Activated CD4-positive, alpha-beta T cell treated with anti-CD3 and anti-CD28 coated beads, Interleukin-2, amount 50 U/mL, for 16 hours (primary cell): ENCODE measurements at regions not wholly inside any gene's neighbourhood (a gene's known extent, or its start where the extent isn't known, plus 50 kb on each side); places are given as distances from the start of the nearest gene placed in this dataset.
"Not testable (repeated sequence)": the region's sequence is repeated elsewhere in the genome, so short reads cannot be mapped to it uniquely, and the experiment has no call there.

Source experiments
- DNase-seq: peaks from one replicate; pipeline ENCODE4 v3.0.0-alpha.2; 2020

- peak; percentile 46 for DNase-seq
Observed at GRCh38 chr10:60565492-60565891, 175.8 kb upstream of the ANK3 start.

GRCh38 chr10:60564475-60564874 is 174.8 kb upstream of the ANK3 start:
- DNase-seq = no peak

GRCh38 chr10:60560451-60560850 is 170.8 kb upstream of the ANK3 start:
- DNase-seq = no peak

- DNase-seq = no peak
Observed at GRCh38 chr10:60555700-60556099, 166.0 kb upstream of the ANK3 start.

- peak; percentile 46 for DNase-seq
Observed at GRCh38 chr10:60549686-60550085, 160.0 kb upstream of the ANK3 start.

- DNase-seq = no peak
Observed at GRCh38 chr10:60542657-60543056, 153.0 kb upstream of the ANK3 start.

GRCh38 chr10:60541451-60541850 is 151.8 kb upstream of the ANK3 start:
- no peak for DNase-seq

GRCh38 chr10:60537697-60538096 is 148.0 kb upstream of the ANK3 start:
- peak; percentile 74 for DNase-seq

GRCh38 chr10:60536529-60537114 is 146.9 kb upstream of the ANK3 start:
- DNase-seq = peak; percentile 81

- DNase-seq = no peak
Observed at GRCh38 chr10:60535427-60535826, 145.8 kb upstream of the ANK3 start.

GRCh38 chr10:60534761-60535389 is 145.2 kb upstream of the ANK3 start:
- peak; percentile 46 for DNase-seq

GRCh38 chr10:60532696-60533468 is 143.2 kb upstream of the ANK3 start:
- DNase-seq = no peak

GRCh38 chr10:60531006-60531405 is 141.3 kb upstream of the ANK3 start:
- DNase-seq = no peak

- DNase-seq = no peak
Observed at GRCh38 chr10:60527676-60528075, 138.0 kb upstream of the ANK3 start.

GRCh38 chr10:60525716-60526585 is 136.3 kb upstream of the ANK3 start:
- DNase-seq = no peak

GRCh38 chr10:60524541-60524940 is 134.9 kb upstream of the ANK3 start:
- peak; percentile 46 for DNase-seq

GRCh38 chr10:60523371-60523770 is 133.7 kb upstream of the ANK3 start:
- not testable (repeated sequence) for DNase-seq

- DNase-seq = no peak
Observed at GRCh38 chr10:60522617-60523016, 132.9 kb upstream of the ANK3 start.

- DNase-seq = peak; percentile 40
Observed at GRCh38 chr10:60521974-60522405, 132.3 kb upstream of the ANK3 start.

GRCh38 chr10:60518745-60519144 is 129.1 kb upstream of the ANK3 start:
- DNase-seq = no peak

- no peak for DNase-seq
Observed at GRCh38 chr10:60517805-60518204, 128.1 kb upstream of the ANK3 start.

GRCh38 chr10:60513281-60513680 is 123.6 kb upstream of the ANK3 start:
- DNase-seq = no peak
